DMS153 treated with DMSO at 0.1 percent for 48 hours (cell line): ENCODE measurements at regions not wholly inside any gene's neighbourhood (a gene's known extent, or its start where the extent isn't known, plus 50 kb on each side); places are given as distances from the start of the nearest gene placed in this dataset.
"Not testable (repeated sequence)": the region's sequence is repeated elsewhere in the genome, so short reads cannot be mapped to it uniquely, and the experiment has no call there.

ENCODE experiments used
- DNase-seq: peaks from one replicate; lab custom pipeline; 2025; ENCODE audit not compliant: unreplicated experiment; lab: John Stamatoyannopoulos, UW

- DNase-seq, result no peak
Measured at GRCh38 chr14:84080944-84081343, 1449.0 kb upstream of the FLRT2 start.

- no peak for DNase-seq
Measured at GRCh38 chr14:84084056-84084630, 1445.8 kb upstream of the FLRT2 start.

- DNase-seq, result no peak
Measured at GRCh38 chr14:84085493-84085892, 1444.5 kb upstream of the FLRT2 start.

GRCh38 chr14:84086714-84087113 is 1443.2 kb upstream of the FLRT2 start:
- DNase-seq, result no peak

DNA sequence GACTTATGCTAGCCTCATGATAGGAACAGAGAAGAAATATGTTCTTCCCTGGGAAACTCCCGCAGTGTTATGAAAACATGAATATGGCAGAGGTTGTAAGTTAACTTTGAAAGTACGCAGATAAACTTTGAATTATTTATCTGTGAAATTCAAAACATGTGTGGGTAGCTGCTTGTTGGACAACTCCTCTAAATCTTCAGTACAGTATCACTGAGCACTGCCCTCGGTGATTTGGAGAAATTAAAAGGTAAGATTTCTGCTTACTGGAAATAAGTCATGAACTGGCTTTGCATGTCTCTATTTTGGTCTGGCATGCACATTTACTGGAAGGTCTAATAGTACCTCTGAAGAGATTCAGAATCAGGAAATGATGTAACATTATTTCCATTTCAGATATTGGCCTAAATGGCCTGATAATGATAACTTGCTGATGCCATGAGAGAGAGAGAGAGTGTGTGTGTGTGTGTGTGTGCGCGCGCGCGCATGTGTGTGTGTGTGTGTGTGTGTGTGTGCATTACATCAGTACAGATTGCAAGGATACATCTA is 1441.9 kb upstream of the FLRT2 start:
- no peak for DNase-seq

GRCh38 chr14:84090837-84091236 is 1439.1 kb upstream of the FLRT2 start:
- no peak for DNase-seq

DNA sequence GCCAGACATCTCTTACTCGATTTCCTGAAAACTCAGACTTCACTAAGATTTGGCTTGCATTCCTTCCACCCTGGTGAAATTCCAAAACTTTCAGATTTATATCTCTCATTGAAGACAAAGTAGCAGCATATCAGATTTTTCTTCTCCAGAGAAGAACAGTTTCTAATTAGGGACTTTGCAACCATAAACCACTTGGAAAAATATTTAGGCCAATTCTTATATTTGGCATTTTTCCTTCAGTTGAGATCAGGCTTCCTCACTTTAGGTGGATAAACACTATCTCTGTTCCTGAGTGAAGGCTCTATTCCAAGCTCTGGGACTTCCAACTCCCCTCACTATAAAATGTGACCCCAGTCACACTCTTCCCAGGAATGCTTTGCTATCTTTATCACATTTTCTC is 1434.3 kb upstream of the FLRT2 start:
- DNase-seq, result no peak

GRCh38 chr14:84098261-84098660 is 1431.7 kb upstream of the FLRT2 start:
- no peak for DNase-seq

DNA sequence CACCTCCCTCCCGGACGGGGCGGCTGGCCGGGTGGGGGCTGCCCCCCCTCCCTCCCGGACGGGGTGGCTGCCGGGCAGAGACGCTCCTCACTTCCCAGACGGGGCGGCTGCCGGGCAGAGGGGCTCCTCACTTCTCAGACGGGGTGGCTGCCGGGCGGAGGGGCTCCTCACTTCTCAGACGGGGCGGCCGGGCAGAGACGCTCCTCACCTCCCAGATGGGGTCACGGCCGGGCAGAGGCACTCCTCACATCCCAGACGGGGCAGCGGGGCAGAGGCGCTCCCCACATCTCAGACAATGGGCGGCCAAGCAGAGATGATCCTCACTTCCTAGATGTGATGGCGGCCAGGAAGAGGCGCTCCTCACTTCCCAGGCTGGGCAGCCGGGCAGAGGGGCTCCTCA is 1430.4 kb upstream of the FLRT2 start:
- not testable (repeated sequence) for DNase-seq

DNA sequence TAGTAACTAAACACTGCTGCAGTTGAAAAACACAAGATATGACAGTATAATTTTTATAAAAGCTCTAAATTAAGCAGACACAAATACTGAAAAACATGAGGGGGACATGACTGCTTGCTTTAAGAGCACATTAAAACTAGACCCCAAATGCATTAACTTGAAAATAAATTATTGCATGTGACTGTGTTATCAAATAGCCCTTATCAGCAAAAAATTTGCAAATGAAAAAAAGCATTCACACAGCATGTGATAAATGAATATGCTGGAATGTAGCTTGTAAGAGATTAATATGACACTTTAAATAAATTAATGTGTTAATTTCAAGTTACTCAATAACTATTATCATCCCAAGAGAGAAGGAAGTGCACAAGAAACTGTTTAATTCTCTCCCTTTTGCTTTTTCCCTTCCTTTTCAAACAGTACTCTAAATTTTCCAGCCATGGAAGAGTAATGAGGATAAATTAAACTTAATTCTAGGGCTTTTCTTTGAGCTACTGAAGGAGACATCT is 1422.1 kb upstream of the FLRT2 start:
- no peak for DNase-seq

GRCh38 chr14:84108746-84109457 is 1421.0 kb upstream of the FLRT2 start:
- no peak for DNase-seq

DNA sequence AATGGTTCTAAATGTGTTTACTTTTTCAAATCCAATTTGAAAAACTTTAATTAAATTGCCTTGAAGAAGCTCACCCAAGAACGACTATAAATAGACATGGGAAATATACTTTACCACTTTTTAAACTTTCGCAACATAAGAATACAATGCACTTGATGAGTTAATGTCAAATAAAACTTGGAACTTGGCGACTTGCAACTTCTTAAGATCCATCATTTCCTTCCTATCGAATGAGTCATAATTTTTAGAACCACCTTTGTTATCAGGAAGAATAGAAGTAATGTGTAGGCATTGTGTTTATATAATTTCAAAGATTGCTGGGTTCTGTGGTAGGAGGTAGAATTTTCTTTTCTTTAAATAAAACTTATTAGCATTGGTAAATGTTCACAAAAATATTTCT is 1417.4 kb upstream of the FLRT2 start:
- no peak for DNase-seq

DNA sequence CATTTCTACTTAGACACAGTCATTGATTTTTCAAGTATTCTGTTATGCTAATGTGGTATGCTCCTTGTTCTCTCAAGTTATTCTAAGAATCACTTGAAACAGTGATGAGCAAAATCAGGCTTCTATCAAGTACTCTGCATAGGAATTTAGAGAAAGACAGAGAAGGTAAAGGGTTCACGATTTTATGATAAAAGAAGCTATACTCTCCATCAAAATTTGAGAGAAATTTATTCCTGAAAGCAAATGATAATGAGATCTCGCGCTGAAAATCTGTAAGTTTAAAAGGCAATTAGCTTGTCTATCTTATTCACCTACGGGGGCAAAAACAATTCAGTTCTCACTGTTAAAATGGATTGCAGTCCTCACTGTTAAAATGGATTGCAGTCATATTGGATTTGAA is 1404.3 kb upstream of the FLRT2 start:
- no peak for DNase-seq

GRCh38 chr14:84127495-84127894 is 1402.4 kb upstream of the FLRT2 start:
- no peak for DNase-seq

- DNase-seq, result no peak
Measured at GRCh38 chr14:84128050-84128449, 1401.9 kb upstream of the FLRT2 start.

- no peak for DNase-seq
Measured at GRCh38 chr14:84129007-84129406, 1400.9 kb upstream of the FLRT2 start.

DNA sequence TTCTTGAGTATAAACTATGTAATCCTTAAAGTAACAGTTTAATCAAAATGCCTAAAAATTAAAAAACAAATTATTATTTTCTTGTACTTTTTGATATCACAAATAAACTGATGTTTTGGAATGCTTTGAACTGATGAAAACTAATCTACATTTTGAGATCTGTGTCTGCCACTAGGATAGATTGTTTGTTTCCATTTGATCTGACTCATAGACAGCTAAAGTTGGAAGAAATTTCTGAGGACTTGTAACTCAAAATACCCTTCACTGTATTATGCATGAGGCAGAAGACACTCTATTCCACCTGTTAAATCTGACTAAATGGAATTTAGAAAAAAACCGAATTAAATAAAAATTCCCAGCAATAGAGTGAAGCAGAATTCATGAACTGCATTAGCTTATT is 1400.0 kb upstream of the FLRT2 start:
- DNase-seq, result no peak

DNA sequence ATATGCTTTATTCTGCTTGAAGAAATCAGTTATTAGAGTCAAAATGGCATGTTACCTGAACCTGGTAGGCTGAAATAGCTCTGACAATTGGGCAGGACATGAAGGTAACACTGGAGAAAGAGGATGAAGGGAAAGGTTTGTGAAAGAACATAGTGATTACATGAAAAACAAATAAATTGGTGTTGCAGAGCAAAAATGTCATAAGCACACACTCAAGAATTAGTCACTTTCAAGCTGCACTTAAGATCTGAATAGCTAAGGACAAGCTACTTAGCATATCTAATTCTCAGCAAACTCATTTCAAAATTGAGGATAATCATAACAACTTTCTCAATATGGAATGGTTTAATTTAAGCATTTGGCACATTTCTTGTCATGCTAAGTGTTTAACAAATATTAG is 1398.0 kb upstream of the FLRT2 start:
- no peak for DNase-seq

DNA sequence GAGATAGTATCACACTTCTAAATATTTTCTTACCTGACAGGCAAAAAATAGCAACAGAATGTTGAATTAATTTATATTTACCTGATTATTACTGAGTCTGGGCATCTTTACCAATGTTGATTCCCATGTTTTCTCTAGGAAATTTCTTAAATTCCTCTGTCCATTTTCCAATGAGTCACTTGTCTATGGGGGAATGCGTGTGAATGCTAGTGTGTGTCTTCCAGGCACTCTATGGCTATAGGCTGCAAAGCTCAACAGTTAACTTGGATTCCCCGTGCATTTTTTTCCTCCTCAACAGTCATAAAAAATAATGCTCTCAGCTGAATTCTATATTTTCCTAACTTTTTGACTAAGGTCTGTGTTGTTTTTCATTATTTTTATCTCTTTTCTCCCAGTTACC is 1385.8 kb upstream of the FLRT2 start:
- DNase-seq, result no peak

GRCh38 chr14:84152452-84152851 is 1377.5 kb upstream of the FLRT2 start:
- DNase-seq, result no peak

DNA sequence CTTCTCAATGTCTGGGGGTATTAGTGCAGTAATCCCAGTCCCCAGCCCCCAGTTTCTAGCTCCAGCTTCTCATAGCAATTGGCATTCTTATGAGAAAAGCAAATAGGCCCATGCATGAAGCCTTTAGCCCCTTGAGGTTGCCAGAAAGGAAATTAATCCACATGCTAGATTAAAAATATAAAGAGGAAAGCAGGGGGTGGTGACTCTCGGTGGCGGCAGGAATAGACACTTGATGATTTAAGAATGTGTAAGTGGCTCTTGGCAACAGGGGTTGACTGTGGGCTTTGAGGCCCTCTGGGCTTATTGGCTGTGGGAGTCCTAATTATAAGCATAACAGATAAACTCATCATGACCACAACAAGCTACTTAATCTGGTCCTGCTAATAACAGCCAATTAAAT is 1367.3 kb upstream of the FLRT2 start:
- DNase-seq, result no peak

GRCh38 chr14:84167026-84167425 is 1362.9 kb upstream of the FLRT2 start:
- DNase-seq, result no peak

DNA sequence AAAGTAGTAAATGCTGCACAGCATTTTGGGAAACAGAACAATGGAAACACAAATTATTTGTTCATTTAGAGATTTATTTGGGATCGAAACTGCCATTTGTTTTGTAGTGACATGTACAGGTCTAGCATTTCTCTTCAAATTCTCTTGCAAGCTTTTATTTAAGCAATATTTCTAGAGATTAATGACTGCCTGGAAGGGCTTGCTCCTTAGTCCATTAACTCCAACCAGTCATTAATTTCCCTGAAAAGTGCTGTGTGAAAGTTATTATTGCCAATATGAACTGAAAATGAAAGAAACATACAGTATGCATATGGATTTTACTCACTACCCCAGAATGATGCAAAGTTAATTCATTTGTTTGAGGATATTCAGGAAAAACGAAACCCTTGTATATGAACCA is 1349.6 kb upstream of the FLRT2 start:
- no peak for DNase-seq
